Muscle layer of colon (tissue), 2 donors: ENCODE measurements at regions not wholly inside any gene's neighbourhood (a gene's known extent, or its start where the extent isn't known, plus 50 kb on each side); places are given as distances from the start of the nearest gene placed in this dataset.

Source experiments
- H3K27ac ChIP-seq: one replicate; pipeline ENCODE4 v1.7.0; 2013; ENCODE audit warnings: low read depth, mild to moderate bottlenecking, low read length, moderate library complexity
- H3K27me3 ChIP-seq, 2 donors: one replicate each; pipeline ENCODE4 v1.7.0; 2013; ENCODE audit warnings: low read length in 2 of 2, mild to moderate bottlenecking in 2 of 2; ENCODE audit not compliant: insufficient read depth in 2 of 2, control insufficient read depth in 1 of 2
- H3K36me3 ChIP-seq: one replicate; pipeline ENCODE4 v1.7.0; 2013; ENCODE audit warnings: mild to moderate bottlenecking, low read length; ENCODE audit not compliant: insufficient read depth
- H3K4me1 ChIP-seq: one replicate; pipeline ENCODE4 v1.7.0; 2013; ENCODE audit warnings: mild to moderate bottlenecking, low read length; ENCODE audit not compliant: insufficient read depth
- H3K4me3 ChIP-seq, 2 donors: one replicate each; pipeline ENCODE4 v1.7.0; 2013; ENCODE audit warnings: low read length in 2 of 2, low read depth in 1 of 2, mild to moderate bottlenecking in 1 of 2, moderate library complexity in 1 of 2
- H3K9ac ChIP-seq: one replicate; pipeline ENCODE4 v1.7.0; 2013; ENCODE audit warnings: low read length
- H3K9me3 ChIP-seq: one replicate; pipeline ENCODE4 v1.7.0; 2013; ENCODE audit warnings: mild to moderate bottlenecking, low read length
- donor health status: abdominal sarcoma.
- donor health status: Adenocarcinoma of cecum.

GRCh38 chr13:68995972-68996667, 1111.5 kb upstream of the ATXN8OS start:
- H3K4me1 ChIP-seq, result no peaks in the 10 kb centered on the region
- no peaks in the 10 kb centered on the region for H3K27me3 ChIP-seq
- no peak overlapping the region for H3K27ac ChIP-seq
- no peak overlapping the region for H3K4me3 ChIP-seq
- no peaks in the 10 kb centered on the region for H3K36me3 ChIP-seq
- H3K9me3 ChIP-seq, result no peaks in the 10 kb centered on the region
- no peak overlapping the region for H3K9ac ChIP-seq

GRCh38 chr13:68993154-68993553, 1114.5 kb upstream of the ATXN8OS start:
- Histone ChIP-seq H3K27me3 (no peaks in the 10 kb centered on the region), H3K27ac (no peak overlapping the region), H3K4me1 (no peaks in the 10 kb centered on the region), H3K4me3 (no peak overlapping the region), H3K36me3 (no peaks in the 10 kb centered on the region), H3K9ac (no peak overlapping the region), H3K9me3 (no peaks in the 10 kb centered on the region)

GRCh38 chr13:68988176-68988575, 1119.5 kb upstream of the ATXN8OS start:
- no peak overlapping the region for H3K9ac ChIP-seq
- H3K36me3 ChIP-seq, result no peaks in the 10 kb centered on the region
- H3K4me3 ChIP-seq, result no peak overlapping the region
- no peak overlapping the region for H3K27ac ChIP-seq
- no peaks in the 10 kb centered on the region for H3K9me3 ChIP-seq
- no peaks in the 10 kb centered on the region for H3K4me1 ChIP-seq
- no peaks in the 10 kb centered on the region for H3K27me3 ChIP-seq

- no peaks in the 10 kb centered on the region for H3K9me3 ChIP-seq
- H3K4me3 ChIP-seq, result no peak overlapping the region
- H3K36me3 ChIP-seq, result no peaks in the 10 kb centered on the region
Measured at GRCh38 chr13:68987585-68987984, 1120.0 kb upstream of the ATXN8OS start.

GRCh38 chr13:68984688-68985319, 1122.8 kb upstream of the ATXN8OS start:
- no peak overlapping the region for H3K9ac ChIP-seq
- H3K4me1 ChIP-seq, result no peaks in the 10 kb centered on the region
- no peak overlapping the region for H3K27ac ChIP-seq
- H3K9me3 ChIP-seq, result no peaks in the 10 kb centered on the region
- H3K27me3 ChIP-seq, result no peaks in the 10 kb centered on the region
- no peak overlapping the region for H3K4me3 ChIP-seq
- H3K36me3 ChIP-seq, result no peaks in the 10 kb centered on the region

More at GRCh38 chr13:68987585-68987984, 1120.0 kb upstream of the ATXN8OS start:
- H3K9ac ChIP-seq, result no peak overlapping the region
- H3K27me3 ChIP-seq, result no peaks in the 10 kb centered on the region
- no peak overlapping the region for H3K27ac ChIP-seq
- H3K4me1 ChIP-seq, result no peaks in the 10 kb centered on the region

- H3K27ac ChIP-seq, result no peak overlapping the region
- no peaks in the 10 kb centered on the region for H3K4me1 ChIP-seq
- no peaks in the 10 kb centered on the region for H3K9me3 ChIP-seq
- H3K27me3 ChIP-seq, result no peaks in the 10 kb centered on the region
- no peaks in the 10 kb centered on the region for H3K36me3 ChIP-seq
- no peak overlapping the region for H3K9ac ChIP-seq
- no peak overlapping the region for H3K4me3 ChIP-seq
Measured at GRCh38 chr13:68982961-68983619, 1124.5 kb upstream of the ATXN8OS start.

- Histone ChIP-seq H3K9ac (no peak overlapping the region), H3K36me3 (no peaks in the 10 kb centered on the region), H3K27me3 (no peaks in the 10 kb centered on the region), H3K9me3 (no peaks in the 10 kb centered on the region), H3K27ac (no peak overlapping the region), H3K4me3 (no peak overlapping the region), H3K4me1 (no peaks in the 10 kb centered on the region)
Measured at GRCh38 chr13:68976287-68976686, 1131.3 kb upstream of the ATXN8OS start.

GRCh38 chr13:68970532-68970931, 1137.1 kb upstream of the ATXN8OS start:
- Histone ChIP-seq H3K36me3 (no peaks in the 10 kb centered on the region), H3K9ac (no peak overlapping the region), H3K27me3 (no peaks in the 10 kb centered on the region), H3K4me3 (no peak overlapping the region), H3K4me1 (no peaks in the 10 kb centered on the region), H3K9me3 (no peaks in the 10 kb centered on the region), H3K27ac (no peak overlapping the region)

- Histone ChIP-seq H3K36me3 (no peaks in the 10 kb centered on the region), H3K9ac (no peak overlapping the region), H3K27me3 (no peaks in the 10 kb centered on the region), H3K9me3 (no peaks in the 10 kb centered on the region), H3K4me3 (no peak overlapping the region), H3K27ac (no peak overlapping the region), H3K4me1 (no peaks in the 10 kb centered on the region)
Measured at GRCh38 chr13:68948586-68948985, 1159.0 kb upstream of the ATXN8OS start.

- H3K27ac ChIP-seq, result no peak overlapping the region
- H3K27me3 ChIP-seq, result no peaks in the 10 kb centered on the region
- H3K4me1 ChIP-seq, result no peaks in the 10 kb centered on the region
- no peak overlapping the region for H3K9ac ChIP-seq
- H3K4me3 ChIP-seq, result no peak overlapping the region
- no peaks in the 10 kb centered on the region for H3K36me3 ChIP-seq
- H3K9me3 ChIP-seq, result no peaks in the 10 kb centered on the region
Measured at GRCh38 chr13:68944272-68944671, 1163.4 kb upstream of the ATXN8OS start.

GRCh38 chr13:68940049-68940448, 1167.6 kb upstream of the ATXN8OS start:
- no peaks in the 10 kb centered on the region for H3K27me3 ChIP-seq
- no peaks in the 10 kb centered on the region for H3K36me3 ChIP-seq
- no peak overlapping the region for H3K4me3 ChIP-seq
- H3K9me3 ChIP-seq, result no peaks in the 10 kb centered on the region
- H3K4me1 ChIP-seq, result no peaks in the 10 kb centered on the region
- no peak overlapping the region for H3K9ac ChIP-seq
- no peak overlapping the region for H3K27ac ChIP-seq
